Spinal cord (tissue), 9 donors: ENCODE measurements at regions not wholly inside any gene's neighbourhood (a gene's known extent, or its start where the extent isn't known, plus 50 kb on each side); places are given as distances from the start of the nearest gene placed in this dataset.

Experiments used
- DNase-seq, 6 donors: peaks; one replicate each; pipeline versions ENCODE4 v3.0.0 to v3.0.0-alpha.2; 2013 to 2015; ENCODE audit warnings: low spot score in 6 of 6, low read depth in 4 of 6
- H3K27ac ChIP-seq: one replicate; pipeline ENCODE4 v1.5.1; 2013; ENCODE audit warnings: low read depth, low read length, control low read depth
- H3K27me3 ChIP-seq: one replicate; pipeline ENCODE4 v1.6.1; 2013; ENCODE audit warnings: low read length; ENCODE audit not compliant: control insufficient read depth, insufficient read depth
- H3K36me3 ChIP-seq: one replicate; pipeline ENCODE4 v1.6.1; 2013; ENCODE audit warnings: low read length; ENCODE audit not compliant: control insufficient read depth, insufficient read depth
- H3K4me1 ChIP-seq: one replicate; pipeline ENCODE4 v1.6.1; 2013; ENCODE audit warnings: low read length; ENCODE audit not compliant: control insufficient read depth, insufficient read depth
- H3K4me3 ChIP-seq: one replicate; pipeline ENCODE4 v1.5.1; 2013; ENCODE audit warnings: low read depth, low read length, control low read depth
- H3K9me3 ChIP-seq: one replicate; pipeline ENCODE4 v1.6.1; 2013; ENCODE audit warnings: low read length; ENCODE audit not compliant: control insufficient read depth, insufficient read depth
- WGBS: methylation state at CpG from one replicate; pipeline ENCODE4 v1.1.5; 2013; ENCODE audit warnings: missing lambda C conversion rate; ENCODE audit not compliant: insufficient coverage; 5-methylcytosine and 5-hydroxymethylcytosine counted together
- donor health status: healthy.

GRCh38 chr16:9141813-9142212 is 50.4 kb downstream of the HAPSTR1 start:
- DNase-seq: no peak
- Histone ChIP-seq H3K27ac (no peak overlapping the region), H3K9me3 (no peaks in the 10 kb centered on the region), H3K4me1 (peaks cover 27% of the 10 kb centered on the region), H3K4me3 (no peak overlapping the region), H3K36me3 (no peaks in the 10 kb centered on the region), H3K27me3 (no peaks in the 10 kb centered on the region)
- WGBS: 94% methylated on average over 8 of the region's 8 CpGs

- WGBS: 98% methylated on average over 6 of the region's 8 CpGs
- Histone ChIP-seq H3K36me3 (no peaks in the 10 kb centered on the region), H3K27ac (no peak overlapping the region), H3K27me3 (no peaks in the 10 kb centered on the region), H3K4me3 (no peak overlapping the region), H3K4me1 (peaks cover 24% of the 10 kb centered on the region), H3K9me3 (no peaks in the 10 kb centered on the region)
- no peak for DNase-seq
Observed at GRCh38 chr16:9144106-9144505, 52.7 kb downstream of the HAPSTR1 start.

- H3K36me3 ChIP-seq: no peaks in the 10 kb centered on the region
- H3K4me3 ChIP-seq: no peak overlapping the region
- H3K4me1 ChIP-seq: peaks cover 22% of the 10 kb centered on the region
- H3K27ac ChIP-seq: no peak overlapping the region
- WGBS: 56% methylated on average over 6 of the region's 9 CpGs
- H3K27me3 ChIP-seq: no peaks in the 10 kb centered on the region
- no peaks in the 10 kb centered on the region for H3K9me3 ChIP-seq
- DNase-seq: no peak
Observed at GRCh38 chr16:9148374-9149015, 57.1 kb downstream of the HAPSTR1 start.

GRCh38 chr16:9151074-9151473 is 59.6 kb downstream of the HAPSTR1 start:
- H3K27me3 ChIP-seq: no peaks in the 10 kb centered on the region
- no peaks in the 10 kb centered on the region for H3K9me3 ChIP-seq
- no peak overlapping the region for H3K27ac ChIP-seq
- no peaks in the 10 kb centered on the region for H3K36me3 ChIP-seq
- no peak for DNase-seq
- no peak overlapping the region for H3K4me3 ChIP-seq
- peaks cover 17% of the 10 kb centered on the region for H3K4me1 ChIP-seq
- 46% methylated on average over 3 of the region's 5 CpGs for WGBS

- Histone ChIP-seq H3K4me1 (peaks cover 12% of the 10 kb centered on the region), H3K9me3 (no peaks in the 10 kb centered on the region), H3K27ac (no peak overlapping the region), H3K4me3 (no peak overlapping the region), H3K36me3 (no peaks in the 10 kb centered on the region), H3K27me3 (no peaks in the 10 kb centered on the region)
- 62% methylated on average over 2 of the region's 5 CpGs for WGBS
- no peak for DNase-seq
Observed at GRCh38 chr16:9151597-9151996, 60.2 kb downstream of the HAPSTR1 start.

GRCh38 chr16:9152649-9153501 is 61.4 kb downstream of the HAPSTR1 start:
- 86% methylated on average over 16 of the region's 19 CpGs for WGBS
- Histone ChIP-seq H3K36me3 (no peaks in the 10 kb centered on the region), H3K27ac (no peak overlapping the region), H3K4me1 (peaks cover 8% of the 10 kb centered on the region), H3K9me3 (no peaks in the 10 kb centered on the region), H3K27me3 (no peaks in the 10 kb centered on the region), H3K4me3 (no peak overlapping the region)
- no peak for DNase-seq

- Histone ChIP-seq H3K36me3 (no peaks in the 10 kb centered on the region), H3K4me1 (peaks cover 8% of the 10 kb centered on the region), H3K9me3 (no peaks in the 10 kb centered on the region), H3K27ac (no peak overlapping the region), H3K27me3 (no peaks in the 10 kb centered on the region), H3K4me3 (no peak overlapping the region)
- no peak for DNase-seq
- WGBS: 85% methylated on average over 4 of the region's 4 CpGs
Observed at GRCh38 chr16:9153502-9153864, 62.0 kb downstream of the HAPSTR1 start.

GRCh38 chr16:9154567-9155410 is 63.3 kb downstream of the HAPSTR1 start:
- Histone ChIP-seq H3K27ac (no peak overlapping the region), H3K4me1 (peaks cover 8% of the 10 kb centered on the region)

GRCh38 chr16:9155871-9156270 is 64.4 kb downstream of the HAPSTR1 start:
- no peak overlapping the region for H3K27ac ChIP-seq
- no peaks in the 10 kb centered on the region for H3K9me3 ChIP-seq
- peaks cover 12% of the 10 kb centered on the region for H3K4me1 ChIP-seq
- DNase-seq: no peak
- no peak overlapping the region for H3K4me3 ChIP-seq
- no peaks in the 10 kb centered on the region for H3K36me3 ChIP-seq
- WGBS: 49% methylated on average over 5 of the region's 5 CpGs
- H3K27me3 ChIP-seq: no peaks in the 10 kb centered on the region

More at GRCh38 chr16:9154567-9155410, 63.3 kb downstream of the HAPSTR1 start:
- peak in 2 of 6 donors; percentile 54 for DNase-seq
- no peaks in the 10 kb centered on the region for H3K27me3 ChIP-seq
- no peaks in the 10 kb centered on the region for H3K9me3 ChIP-seq
- H3K36me3 ChIP-seq: no peaks in the 10 kb centered on the region
- H3K4me3 ChIP-seq: no peak overlapping the region
- WGBS: 36% methylated on average over 25 of the region's 30 CpGs
